Thoracic aorta (tissue), 2 donors: ENCODE measurements at regions not wholly inside any gene's neighbourhood (a gene's known extent, or its start where the extent isn't known, plus 50 kb on each side); places are given as distances from the start of the nearest gene placed in this dataset.
A peak's percentile ranks its signal among the peaks of the same experiment; 100 is the strongest.

Experiments used
- ATAC-seq: fragments of 150-250 bp; one replicate; pipeline ENCODE4 v1.8.0; 2017; ENCODE audit warnings: low read depth; ENCODE audit not compliant: insufficient number of reproducible peaks, low FRiP score
- DNase-seq: peaks from one replicate; pipeline ENCODE4 v3.0.0-alpha.2; 2020; ENCODE audit warnings: low spot score
- H3K27ac ChIP-seq, 2 donors: fragments of 200-600 bp; sonication (generic); 1 replicate in 1 of 2; 2 replicates in 1 of 2; pipeline ENCODE4 v1.5.1; 2016; ENCODE audit warnings: mild to moderate bottlenecking in 2 of 2, moderate library complexity in 2 of 2
- H3K27me3 ChIP-seq: fragments of 200-600 bp; sonication (generic); replicated peaks from 2 replicates; pipeline ENCODE4 v1.6.0; 2016; ENCODE audit warnings: mild to moderate bottlenecking; ENCODE audit not compliant: insufficient read depth
- H3K36me3 ChIP-seq: fragments of 200-600 bp; sonication (generic); one replicate; pipeline ENCODE4 v1.5.1; 2016
- H3K4me1 ChIP-seq, 2 donors: fragments of 200-600 bp; sonication (generic); 1 replicate in 1 of 2; 2 replicates in 1 of 2; pipeline versions ENCODE4 v1.5.1 to v1.6.0; 2016; ENCODE audit warnings: low read depth in 2 of 2, mild to moderate bottlenecking in 1 of 2; ENCODE audit not compliant: control insufficient read depth in 1 of 2
- H3K4me3 ChIP-seq: fragments of 200-600 bp; sonication (generic); 2 replicates; pipeline ENCODE4 v1.5.1; 2016; ENCODE audit warnings: mild to moderate bottlenecking
- H3K9me3 ChIP-seq: fragments of 200-600 bp; sonication (generic); 2 replicates; pipeline ENCODE4 v1.5.1; 2016
- TF ChIP-seq, protein P1 (sequence below): fragments of 200-600 bp; sonication (generic); IDR thresholded peaks from one replicate; pipeline ENCODE4 v1.5.1; 2019; ENCODE audit warnings: antibody characterized with exemption

DNA sequence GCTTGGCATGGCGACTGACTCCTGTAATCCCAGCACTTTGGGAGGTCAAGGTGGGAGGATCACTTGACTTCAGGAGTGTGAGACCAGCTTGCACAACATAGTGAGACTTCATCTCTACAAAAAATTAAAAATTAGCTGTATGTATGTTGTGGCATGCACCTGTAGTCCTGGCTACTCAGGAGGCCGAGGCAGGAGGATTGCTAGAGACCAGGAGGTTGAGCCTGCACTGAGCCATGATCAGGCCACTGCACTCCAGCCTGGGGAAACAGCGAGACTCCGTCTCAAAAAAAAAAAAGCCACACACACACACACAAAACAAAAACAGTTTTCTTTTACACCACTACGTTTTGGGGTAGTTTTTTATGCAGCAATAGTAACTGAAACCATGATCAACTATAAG, 89.0 kb upstream of the DHX40 start:
- H3K27me3 ChIP-seq = no peaks in the 10 kb centered on the region
- ATAC-seq (no peak), DNase-seq (no peak)

DNA sequence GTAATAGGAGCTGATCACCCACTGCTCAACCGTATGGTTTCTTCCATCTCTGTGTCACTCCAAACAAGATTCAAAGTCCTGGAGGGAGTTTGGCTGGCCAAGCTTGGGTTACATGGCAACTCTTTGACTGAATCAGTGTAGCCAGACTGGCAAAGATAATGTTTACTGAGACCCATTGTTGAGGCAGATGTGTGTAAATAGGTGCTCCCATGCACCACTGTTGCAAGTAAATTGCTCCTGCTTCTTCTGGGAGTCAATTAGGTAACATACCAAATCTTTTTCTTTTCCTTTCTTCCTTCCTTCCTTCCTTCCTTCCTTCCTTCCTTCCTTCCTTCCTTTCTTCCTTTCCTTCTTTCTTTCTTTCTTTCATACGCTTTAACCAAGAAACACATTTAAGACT, 86.3 kb upstream of the DHX40 start:
- DNase-seq (no peak), ATAC-seq (no peak)
- Histone ChIP-seq H3K36me3 (no peaks in the 10 kb centered on the region), H3K27ac (no peak overlapping the region), H3K9me3 (no peaks in the 10 kb centered on the region), H3K4me3 (no peak overlapping the region), H3K4me1 (peaks cover 0 to 15% of the 10 kb centered on the region in 2 donors), H3K27me3 (no peaks in the 10 kb centered on the region)
- TF ChIP-seq, protein P1, sequence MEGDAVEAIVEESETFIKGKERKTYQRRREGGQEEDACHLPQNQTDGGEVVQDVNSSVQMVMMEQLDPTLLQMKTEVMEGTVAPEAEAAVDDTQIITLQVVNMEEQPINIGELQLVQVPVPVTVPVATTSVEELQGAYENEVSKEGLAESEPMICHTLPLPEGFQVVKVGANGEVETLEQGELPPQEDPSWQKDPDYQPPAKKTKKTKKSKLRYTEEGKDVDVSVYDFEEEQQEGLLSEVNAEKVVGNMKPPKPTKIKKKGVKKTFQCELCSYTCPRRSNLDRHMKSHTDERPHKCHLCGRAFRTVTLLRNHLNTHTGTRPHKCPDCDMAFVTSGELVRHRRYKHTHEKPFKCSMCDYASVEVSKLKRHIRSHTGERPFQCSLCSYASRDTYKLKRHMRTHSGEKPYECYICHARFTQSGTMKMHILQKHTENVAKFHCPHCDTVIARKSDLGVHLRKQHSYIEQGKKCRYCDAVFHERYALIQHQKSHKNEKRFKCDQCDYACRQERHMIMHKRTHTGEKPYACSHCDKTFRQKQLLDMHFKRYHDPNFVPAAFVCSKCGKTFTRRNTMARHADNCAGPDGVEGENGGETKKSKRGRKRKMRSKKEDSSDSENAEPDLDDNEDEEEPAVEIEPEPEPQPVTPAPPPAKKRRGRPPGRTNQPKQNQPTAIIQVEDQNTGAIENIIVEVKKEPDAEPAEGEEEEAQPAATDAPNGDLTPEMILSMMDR = no peak

More for the DNA sequence above, 89.0 kb upstream of the DHX40 start:
- no peaks in the 10 kb centered on the region for H3K9me3 ChIP-seq
- no peaks in the 10 kb centered on the region for H3K4me1 ChIP-seq
- H3K4me3 ChIP-seq = no peak overlapping the region
- H3K36me3 ChIP-seq = no peaks in the 10 kb centered on the region
- TF ChIP-seq, protein P1 = no peak
- no peak overlapping the region for H3K27ac ChIP-seq

DNA sequence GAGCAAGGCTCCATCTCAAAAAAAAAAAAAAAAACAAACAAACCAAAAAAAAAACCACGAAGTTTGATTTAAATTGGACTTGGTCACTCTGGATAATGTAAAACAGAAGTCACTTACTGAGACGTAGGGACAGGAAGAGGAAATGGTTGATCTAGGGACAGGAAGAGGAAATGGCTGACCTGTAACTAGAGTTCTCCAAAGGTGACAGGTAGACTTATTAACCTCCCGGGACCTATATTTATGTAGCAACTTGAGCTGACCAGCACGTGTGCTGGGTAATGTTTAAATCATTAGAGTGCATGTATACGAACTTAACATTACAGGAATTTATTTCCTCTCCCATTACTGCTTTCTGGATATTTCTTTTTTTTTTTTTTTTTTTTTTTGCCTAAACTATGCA, 81.5 kb upstream of the DHX40 start:
- Histone ChIP-seq H3K4me1 (peaks cover 0 to 15% of the 10 kb centered on the region in 2 donors), H3K36me3 (no peaks in the 10 kb centered on the region), H3K4me3 (peak overlapping the region; percentile 47), H3K27ac (peak overlapping the region; percentile 70 to 80), H3K9me3 (no peaks in the 10 kb centered on the region), H3K27me3 (no peaks in the 10 kb centered on the region)
- no peak for ATAC-seq
- TF ChIP-seq, protein P1 = no peak
- no peak for DNase-seq

DNA sequence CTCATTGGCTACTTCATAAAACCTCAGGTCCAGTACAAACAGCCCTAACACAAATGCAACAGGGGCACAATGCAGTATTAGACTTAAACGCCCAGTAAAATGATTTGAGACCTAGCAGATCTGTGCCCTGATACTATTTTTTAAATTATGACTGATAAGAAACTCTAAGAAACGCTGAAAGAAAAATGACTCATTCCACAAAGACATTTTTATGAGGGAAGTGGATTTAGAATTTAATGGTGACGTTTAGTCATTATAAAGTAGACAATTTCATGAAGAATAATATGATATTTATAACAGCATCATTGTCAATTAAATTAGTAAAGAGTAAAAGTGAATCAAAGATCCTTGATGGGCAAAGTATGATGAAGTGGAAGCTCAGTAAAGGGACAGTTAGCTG, 80.4 kb upstream of the DHX40 start:
- H3K27me3 ChIP-seq = no peaks in the 10 kb centered on the region
- peak overlapping the region in 1 of 2 donors; percentile 53 for H3K27ac ChIP-seq
- H3K36me3 ChIP-seq = no peaks in the 10 kb centered on the region
- H3K4me3 ChIP-seq = no peak overlapping the region
- TF ChIP-seq, protein P1 = no peak
- DNase-seq (no peak), ATAC-seq (no peak)
- peaks cover 0 to 22% of the 10 kb centered on the region in 2 donors for H3K4me1 ChIP-seq
- no peaks in the 10 kb centered on the region for H3K9me3 ChIP-seq

DNA sequence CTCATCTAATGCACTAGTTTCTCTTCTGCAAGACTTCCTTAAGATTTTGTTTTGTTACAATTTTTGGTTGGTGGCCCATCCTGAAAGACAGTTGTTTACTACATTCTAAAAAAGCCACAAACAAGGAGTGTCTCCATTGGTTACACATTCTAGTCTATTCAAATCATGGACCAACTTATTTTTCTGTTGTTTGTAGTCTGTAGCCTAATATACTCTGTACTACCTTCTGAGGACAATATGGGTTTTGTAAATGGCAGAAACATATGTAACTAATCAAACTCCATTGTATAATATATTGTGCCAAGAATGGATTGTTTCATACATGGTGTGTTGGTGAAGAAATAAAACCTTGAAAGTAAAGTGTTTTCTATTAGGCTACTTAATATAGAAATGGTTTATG, 79.5 kb upstream of the DHX40 start:
- Histone ChIP-seq H3K27ac (no peak overlapping the region), H3K4me3 (no peak overlapping the region), H3K27me3 (no peaks in the 10 kb centered on the region), H3K36me3 (no peaks in the 10 kb centered on the region), H3K4me1 (peaks cover 0 to 31% of the 10 kb centered on the region in 2 donors), H3K9me3 (no peaks in the 10 kb centered on the region)
- ATAC-seq = no peak
- TF ChIP-seq, protein P1 = no peak
- DNase-seq = no peak
